MM.1S (cell line): ENCODE measurements at regions not wholly inside any gene's neighbourhood (a gene's known extent, or its start where the extent isn't known, plus 50 kb on each side); places are given as distances from the start of the nearest gene placed in this dataset.
"Not testable (repeated sequence)": the region's sequence is repeated elsewhere in the genome, so short reads cannot be mapped to it uniquely, and the experiment has no call there.

Experiments
- DNase-seq: peaks from one replicate; pipeline ENCODE4 v3.0.0-alpha.2; 2015
- H2AFZ ChIP-seq: fragments of 300-600 bp; sonication (generic); 2 replicates; pipeline ENCODE4 v1.6.0; 2016; ENCODE audit warnings: antibody characterized with exemption, low read length
- H3F3A ChIP-seq: fragments of 300-600 bp; sonication (generic); 2 replicates; pipeline ENCODE4 v1.6.1; 2016; ENCODE audit warnings: mild to moderate bottlenecking, antibody characterized with exemption, low read length, moderate library complexity, mixed read lengths; ENCODE audit not compliant: insufficient read depth
- H3K27ac ChIP-seq: fragments of 300-600 bp; sonication (generic); 2 replicates; pipeline ENCODE4 v1.5.1; 2016; ENCODE audit warnings: mild to moderate bottlenecking, low read length
- H3K27me3 ChIP-seq: fragments of 300-600 bp; sonication (generic); replicated peaks from 2 replicates; pipeline ENCODE4 v1.6.0; 2016; ENCODE audit warnings: low read length; ENCODE audit not compliant: insufficient read depth
- H3K36me3 ChIP-seq: fragments of 300-600 bp; sonication (generic); replicated peaks from 2 replicates; pipeline ENCODE4 v1.6.1; 2016; ENCODE audit warnings: mild to moderate bottlenecking, low read length, mixed read lengths; ENCODE audit not compliant: insufficient read depth
- H3K4me1 ChIP-seq: fragments of 300-600 bp; sonication (generic); 2 replicates; pipeline ENCODE4 v1.6.1; 2016; ENCODE audit warnings: low read length, mixed read lengths
- H3K4me2 ChIP-seq: fragments of 300-600 bp; sonication (generic); 2 replicates; pipeline ENCODE4 v1.6.0; 2016; ENCODE audit warnings: low read depth, low read length
- H3K4me3 ChIP-seq: fragments of 300-600 bp; sonication (generic); 2 replicates; pipeline ENCODE4 v1.5.1; 2016; ENCODE audit warnings: low read length, mixed read lengths
- H3K79me2 ChIP-seq: fragments of 300-600 bp; sonication (generic); 2 replicates; pipeline ENCODE4 v1.6.1; 2016; ENCODE audit warnings: mixed run types, low read length, mixed read lengths
- H3K9ac ChIP-seq: fragments of 300-600 bp; sonication (generic); 2 replicates; pipeline ENCODE4 v1.6.1; 2016; ENCODE audit warnings: low read length, mixed read lengths
- H3K9me2 ChIP-seq: fragments of 300-600 bp; sonication (generic); replicated peaks from 2 replicates; pipeline ENCODE4 v1.6.1; 2016; ENCODE audit warnings: mild to moderate bottlenecking, low read length, mixed read lengths; ENCODE audit not compliant: insufficient read depth
- H3K9me3 ChIP-seq: fragments of 300-600 bp; sonication (generic); replicated peaks from 2 replicates; pipeline ENCODE4 v1.6.1; 2016; ENCODE audit warnings: mild to moderate bottlenecking, low read length, mixed read lengths; ENCODE audit not compliant: insufficient read depth
- H4K20me1 ChIP-seq: fragments of 300-600 bp; sonication (generic); 2 replicates; pipeline ENCODE4 v1.6.1; 2016; ENCODE audit warnings: mild to moderate bottlenecking, low read length, moderate library complexity, mixed read lengths; ENCODE audit not compliant: insufficient read depth
- EZH2 ChIP-seq: fragments of 300-600 bp; sonication (generic); optimal IDR thresholded peaks from 2 replicates; pipeline ENCODE3; 2017; ENCODE audit warnings: low read depth, mild to moderate bottlenecking, antibody characterized with exemption, low read length, mixed read lengths
- EZH2phosphoT487 ChIP-seq: fragments of 300-600 bp; sonication (generic); IDR thresholded peaks from 2 replicates; pipeline ENCODE4 v1.6.1; 2018; ENCODE audit warnings: antibody characterized with exemption, low read length

GRCh38 chr7:128581825-128582561, 90.1 kb upstream of the GARIN1A start:
- H3K4me3 ChIP-seq, H3K9me3 ChIP-seq, H3K27ac ChIP-seq, H3K79me2 ChIP-seq, H3K36me3 ChIP-seq, DNase-seq, H3K4me2 ChIP-seq, H3F3A ChIP-seq, H3K27me3 ChIP-seq, H3K9ac ChIP-seq, H2AFZ ChIP-seq, H3K9me2 ChIP-seq, H4K20me1 ChIP-seq, H3K4me1 ChIP-seq: not testable (repeated sequence)

- not testable (repeated sequence) for H3K27me3 ChIP-seq, H3K4me1 ChIP-seq, H3K36me3 ChIP-seq, H3K9ac ChIP-seq, H3K4me3 ChIP-seq, DNase-seq, H3K27ac ChIP-seq, H2AFZ ChIP-seq, H3F3A ChIP-seq, H3K9me2 ChIP-seq, H3K9me3 ChIP-seq, H4K20me1 ChIP-seq, H3K4me2 ChIP-seq
- H3K79me2 ChIP-seq = peaks cover 14% of the 10 kb centered on the region
Observed at GRCh38 chr7:128586715-128587114, 85.4 kb upstream of the GARIN1A start.

- no peak overlapping the region for H3K4me3 ChIP-seq
- H3K27me3 ChIP-seq = no peaks in the 10 kb centered on the region
- TF ChIP-seq EZH2phosphoT487 = no peak
- TF ChIP-seq EZH2 = no peak
- DNase-seq = no peak
- no peaks in the 10 kb centered on the region for H3K9me3 ChIP-seq
- 0 out of 2 replicates have a peak, but pooled peaks cover 4% of the 10 kb centered on the region for H4K20me1 ChIP-seq
- no peaks in the 10 kb centered on the region for H3F3A ChIP-seq
- no peak overlapping the region for H3K4me2 ChIP-seq
- no peak overlapping the region for H3K27ac ChIP-seq
- 0 out of 2 replicates have a peak, but pooled peaks cover 4% of the 10 kb centered on the region for H3K36me3 ChIP-seq
- H3K79me2 ChIP-seq = peaks cover 21% of the 10 kb centered on the region
- no peaks in the 10 kb centered on the region for H3K9me2 ChIP-seq
- H2AFZ ChIP-seq = no peak overlapping the region
- no peaks in the 10 kb centered on the region for H3K4me1 ChIP-seq
- H3K9ac ChIP-seq = no peak overlapping the region
Observed at GRCh38 chr7:128591705-128592104, 80.4 kb upstream of the GARIN1A start.

- peaks cover 23% of the 10 kb centered on the region for H3K79me2 ChIP-seq
- not testable (repeated sequence) for H3K27ac ChIP-seq, H3F3A ChIP-seq, H3K4me2 ChIP-seq, H3K36me3 ChIP-seq, H3K9ac ChIP-seq, DNase-seq, H3K9me3 ChIP-seq, H2AFZ ChIP-seq, H4K20me1 ChIP-seq, H3K4me1 ChIP-seq, H3K4me3 ChIP-seq, H3K27me3 ChIP-seq, H3K9me2 ChIP-seq
Observed at GRCh38 chr7:128592209-128592608, 79.9 kb upstream of the GARIN1A start.

- H3K79me2 ChIP-seq = peaks cover 20% of the 10 kb centered on the region
- H3K4me1 ChIP-seq, H3F3A ChIP-seq, H3K4me3 ChIP-seq, H3K9me2 ChIP-seq, DNase-seq, H3K27me3 ChIP-seq, H4K20me1 ChIP-seq, H3K36me3 ChIP-seq, H3K9ac ChIP-seq, H3K27ac ChIP-seq, H3K9me3 ChIP-seq, H3K4me2 ChIP-seq, H2AFZ ChIP-seq: not testable (repeated sequence)
Observed at GRCh38 chr7:128594061-128594460, 78.0 kb upstream of the GARIN1A start.

GRCh38 chr7:128596336-128597128, 75.6 kb upstream of the GARIN1A start:
- not testable (repeated sequence) for H2AFZ ChIP-seq, H3K9ac ChIP-seq, H3K36me3 ChIP-seq, DNase-seq, H3F3A ChIP-seq, H3K4me3 ChIP-seq, H3K27me3 ChIP-seq, H3K4me1 ChIP-seq, H3K27ac ChIP-seq, H3K9me3 ChIP-seq, H3K4me2 ChIP-seq, H3K9me2 ChIP-seq, H4K20me1 ChIP-seq
- H3K79me2 ChIP-seq = peaks cover 33% of the 10 kb centered on the region

GRCh38 chr7:128598946-128599345, 73.1 kb upstream of the GARIN1A start:
- not testable (repeated sequence) for H3K36me3 ChIP-seq, H3K9ac ChIP-seq, H3K27me3 ChIP-seq, H3K27ac ChIP-seq, H2AFZ ChIP-seq, DNase-seq, H3K9me2 ChIP-seq, H3K4me1 ChIP-seq, H3K4me3 ChIP-seq, H4K20me1 ChIP-seq, H3K4me2 ChIP-seq, H3K9me3 ChIP-seq, H3F3A ChIP-seq
- H3K79me2 ChIP-seq = peaks cover 46% of the 10 kb centered on the region
